IMR-90 (cell line): ENCODE measurements at regions not wholly inside any gene's neighbourhood (a gene's known extent, or its start where the extent isn't known, plus 50 kb on each side); places are given as distances from the start of the nearest gene placed in this dataset.

Experiments used
- ATAC-seq: fragments of 200-7000 bp; cut with Tn5 transposase; 2 replicates; pipeline ENCODE4 v1.9.1; 2020; ENCODE audit warnings: low read depth, mild to moderate bottlenecking, moderate library complexity
- BruUV-seq: library from RNA; stranded (reverse); fragments of 400-500 nt; replicated peaks from 2 replicates; lab custom pipeline; 2021; lab: Mats Ljungman, UMichigan
- CTCF ChIA-PET: fragments of 300-600 bp; formaldehyde crosslinking; extraction: SDS; loops from one replicate; lab custom pipeline; 2021; ENCODE audit warnings: antibody characterized with exemption; lab: Yijun Ruan, JAX
- POLR2A ChIA-PET: fragments of 300-600 bp; sonication (Branson Sonifier 250); formaldehyde crosslinking; loops from one replicate; lab custom pipeline; 2022; ENCODE audit warnings: antibody characterized with exemption; ENCODE audit not compliant: unreplicated experiment; lab: Charles Lee
- DNase-seq: peaks from one replicate; pipeline ENCODE4 v3.0.0; 2013
- H2AFZ ChIP-seq: replicated peaks from 2 replicates; pipeline ENCODE3; 2013; ENCODE audit warnings: low read length, mild to moderate bottlenecking; ENCODE audit not compliant: poor library complexity
- H2AK5ac ChIP-seq: 2 replicates; pipeline ENCODE4 v1.6.1; 2013; ENCODE audit warnings: low read depth, low read length, inconsistent platforms
- H2AK9ac ChIP-seq: replicated peaks from 2 replicates; pipeline ENCODE3; 2013; ENCODE audit warnings: mild to moderate bottlenecking, low read depth, low read length, moderate library complexity; ENCODE audit not compliant: poor library complexity
- H2BK120ac ChIP-seq: 2 replicates; pipeline ENCODE4 v1.6.1; 2013; ENCODE audit warnings: low read depth, low read length, inconsistent platforms
- H2BK15ac ChIP-seq: 3 replicates; pipeline ENCODE4 v1.6.1; 2013; ENCODE audit warnings: low read depth, low read length, inconsistent platforms
- H2BK20ac ChIP-seq: 2 replicates; pipeline ENCODE4 v1.6.1; 2013; ENCODE audit warnings: low read depth, mild to moderate bottlenecking, inconsistent platforms, low read length, moderate library complexity
- H2BK5ac ChIP-seq: 2 replicates; pipeline ENCODE4 v1.6.1; 2013; ENCODE audit warnings: mild to moderate bottlenecking, low read depth, low read length, inconsistent platforms; ENCODE audit not compliant: poor library complexity, severe bottlenecking
- H3K14ac ChIP-seq: replicated peaks from 2 replicates; pipeline ENCODE4 v1.6.1; 2013; ENCODE audit warnings: low read depth, low read length, inconsistent platforms
- H3K18ac ChIP-seq: 2 replicates; pipeline ENCODE4 v1.6.1; 2013; ENCODE audit warnings: low read depth, low read length, control low read depth
- H3K23ac ChIP-seq: 2 replicates; pipeline ENCODE4 v1.6.1; 2013; ENCODE audit warnings: low read depth, low read length, inconsistent platforms
- H3K27ac ChIP-seq: 2 replicates; pipeline ENCODE4 v1.5.1; 2013; ENCODE audit warnings: mild to moderate bottlenecking, control low read depth, low read length; ENCODE audit not compliant: insufficient read depth
- H3K27me3 ChIP-seq: 2 replicates; pipeline ENCODE4 v1.6.1; 2013; ENCODE audit warnings: low read length; ENCODE audit not compliant: control insufficient read depth, insufficient read depth
- H3K36me3 ChIP-seq: 2 replicates; pipeline ENCODE4 v1.6.1; 2013; ENCODE audit warnings: low read length, mixed read lengths; ENCODE audit not compliant: control insufficient read depth, insufficient read depth
- H3K4ac ChIP-seq: 2 replicates; pipeline ENCODE4 v1.6.1; 2013; ENCODE audit warnings: low read depth, low read length, inconsistent platforms
- H3K4me1 ChIP-seq: 2 replicates; pipeline ENCODE4 v1.6.1; 2013; ENCODE audit warnings: low read length, mixed read lengths; ENCODE audit not compliant: control insufficient read depth, insufficient read depth
- H3K4me2 ChIP-seq: 2 replicates; pipeline ENCODE4 v1.6.1; 2013; ENCODE audit warnings: low read depth, mild to moderate bottlenecking, control low read depth, low read length, moderate library complexity
- H3K4me3 ChIP-seq: 2 replicates; pipeline ENCODE4 v1.5.1; 2013; ENCODE audit warnings: low read depth, mild to moderate bottlenecking, control low read depth, low read length, moderate library complexity; ENCODE audit not compliant: insufficient read depth
- H3K56ac ChIP-seq: 2 replicates; pipeline ENCODE4 v1.6.1; 2013; ENCODE audit warnings: low read length, inconsistent platforms; ENCODE audit not compliant: insufficient read depth; ENCODE audit errors: extremely low read depth
- H3K79me1 ChIP-seq, 2 experiments: 2 replicates each; pipeline ENCODE4 v1.6.1; 2013; ENCODE audit warnings: low read length in 2 of 2, inconsistent platforms in 1 of 2, low read depth in 1 of 2
- H3K9ac ChIP-seq: 2 replicates; pipeline ENCODE4 v1.6.1; 2013; ENCODE audit warnings: low read depth, low read length, control low read depth
- H3K9me1 ChIP-seq: 2 replicates; pipeline ENCODE4 v1.6.1; 2013; ENCODE audit warnings: low read length, inconsistent platforms; ENCODE audit not compliant: insufficient read depth
- H3K9me3 ChIP-seq: 2 replicates; pipeline ENCODE4 v1.6.1; 2013; ENCODE audit warnings: low read length; ENCODE audit not compliant: control insufficient read depth, insufficient read depth
- H4K20me1 ChIP-seq: 2 replicates; pipeline ENCODE4 v1.6.1; 2013; ENCODE audit warnings: low read length, inconsistent platforms; ENCODE audit not compliant: insufficient read depth
- H4K5ac ChIP-seq: 2 replicates; pipeline ENCODE4 v1.6.1; 2013; ENCODE audit warnings: mild to moderate bottlenecking, low read depth, low read length, control low read depth
- H4K8ac ChIP-seq, 2 experiments: 2 replicates each; pipeline ENCODE4 v1.6.1; 2013; ENCODE audit warnings: low read depth in 2 of 2, low read length in 2 of 2, control low read depth in 1 of 2, inconsistent platforms in 1 of 2
- H4K91ac ChIP-seq: 2 replicates; pipeline ENCODE4 v1.6.1; 2013; ENCODE audit warnings: low read depth, low read length, inconsistent platforms; ENCODE audit not compliant: insufficient read depth
- CTCF ChIP-seq: conservative IDR thresholded peaks from 2 replicates; pipeline ENCODE4 v1.5.1; 2012; ENCODE audit warnings: mild to moderate bottlenecking, low read depth, low read length, improper control_type of control experiment
- FOS ChIP-seq: fragments of 150-350 bp; IDR thresholded peaks from 2 replicates; pipeline ENCODE4 v1.6.1; 2016; ENCODE audit warnings: low read depth, low read length
- USF2 ChIP-seq: fragments of 150-350 bp; IDR thresholded peaks from 2 replicates; pipeline ENCODE4 v1.6.1; 2017; ENCODE audit warnings: mild to moderate bottlenecking, antibody characterized with exemption, low read length, low read depth
- WGBS, 2 experiments: methylation state at CpG; one replicate each; pipeline versions ENCODE4 v1.1.5 to v1.1.7; 2013; ENCODE audit warnings: missing lambda C conversion rate in 2 of 2; ENCODE audit not compliant: insufficient read length in 1 of 2; ENCODE audit errors: extremely low coverage in 2 of 2; 5-methylcytosine and 5-hydroxymethylcytosine counted together
- dilution Hi-C: fragments of 300-500 bp; cut with HindIII; formaldehyde crosslinking; loops from one replicate; pipeline ENCODE4 v1.14.3; 2018; ENCODE audit warnings: low sequenced_read_pairs; ENCODE audit not compliant: unreplicated experiment
- in situ Hi-C: fragments of 300-500 bp; cut with MboI; formaldehyde crosslinking; loops from 3 replicates; pipeline ENCODE4 v1.14.3; 2019; ENCODE audit warnings: low sequenced_read_pairs, inconsistent platforms, mixed read lengths
- intact Hi-C: fragments of 100-400 bp; cut with micrococcal nuclease; formaldehyde crosslinking; loops from 2 replicates; pipeline ENCODE4 v1.10.0; 2022

GRCh38 chr11:103631841-103632240 is 404.6 kb upstream of the DDI1 start:
- peak overlapping the region; percentile 85; the same call in 1 of the 2 replicates for H2BK120ac ChIP-seq
- H3K9me3 ChIP-seq: no peaks in the 10 kb centered on the region
- ATAC-seq (no peak), DNase-seq (no peak)
- peak overlapping the region; percentile 65 for H3K4ac ChIP-seq
- H3K36me3 ChIP-seq: no peaks in the 10 kb centered on the region
- no peak overlapping the region for H3K27ac ChIP-seq
- H3K4me3 ChIP-seq: no peak overlapping the region
- H3K18ac ChIP-seq: no peak overlapping the region
- no peaks in the 10 kb centered on the region for H4K20me1 ChIP-seq
- peaks cover 8% of the 10 kb centered on the region; the same call in 1 of the 2 replicates for H3K4me1 ChIP-seq
- H3K79me1 ChIP-seq: no peaks in the 10 kb centered on the region
- BruUV-seq: no TSS peak
- in situ Hi-C loops (no loop called here), dilution Hi-C loops (no loop called here), intact Hi-C loops (no loop called here)
- H3K14ac ChIP-seq: 0 out of 2 replicates have a peak overlapping the region, but pooled peaks have one; percentile 56
- H2BK15ac ChIP-seq: peak overlapping the region; percentile 25; the same call in 1 of the 3 replicates
- H3K4me2 ChIP-seq: no peak overlapping the region
- ChIA-PET CTCF (interaction anchor here (0.6 to 1.4 kb wide), 2 partner anchors 23 to 159 kb away, joined by 3 read pairs; no protein-coding TSS in a partner anchor), POLR2A (no interaction called here)
- H2BK20ac ChIP-seq: peak overlapping the region; percentile 83; the same call in 1 of the 2 replicates
- 0 out of 2 replicates have a peak overlapping the region, but pooled peaks have one; percentile 52 for H4K91ac ChIP-seq
- H3K9me1 ChIP-seq: peaks cover 6% of the 10 kb centered on the region
- no peak overlapping the region for H3K56ac ChIP-seq
- H4K5ac ChIP-seq: no peak overlapping the region
- no peak overlapping the region for H2BK5ac ChIP-seq
- peak overlapping the region; percentile 21 for H2AFZ ChIP-seq
- peak overlapping the region; percentile 10; the same call in 1 of the 2 replicates for H2AK5ac ChIP-seq
- TF ChIP-seq USF2: no peak
- TF ChIP-seq FOS: no peak
- TF ChIP-seq CTCF: no peak
- no peak overlapping the region for H3K23ac ChIP-seq
- no peak overlapping the region for H2AK9ac ChIP-seq
- H3K9ac ChIP-seq: no peak overlapping the region
- no CpG with 5 or more reads among the region's 1 CpG for WGBS, 2 experiments
- H3K27me3 ChIP-seq: no peaks in the 10 kb centered on the region
- 0 out of 4 replicates have a peak overlapping the region, but pooled peaks of 1 of the 2 experiments have one; percentile 40 for H4K8ac ChIP-seq
